ENCODE measurements at regions not wholly inside any gene's neighbourhood (a gene's known extent, or its start where the extent isn't known, plus 50 kb on each side); places are given as distances from the start of the nearest gene placed in this dataset.

DNA sequence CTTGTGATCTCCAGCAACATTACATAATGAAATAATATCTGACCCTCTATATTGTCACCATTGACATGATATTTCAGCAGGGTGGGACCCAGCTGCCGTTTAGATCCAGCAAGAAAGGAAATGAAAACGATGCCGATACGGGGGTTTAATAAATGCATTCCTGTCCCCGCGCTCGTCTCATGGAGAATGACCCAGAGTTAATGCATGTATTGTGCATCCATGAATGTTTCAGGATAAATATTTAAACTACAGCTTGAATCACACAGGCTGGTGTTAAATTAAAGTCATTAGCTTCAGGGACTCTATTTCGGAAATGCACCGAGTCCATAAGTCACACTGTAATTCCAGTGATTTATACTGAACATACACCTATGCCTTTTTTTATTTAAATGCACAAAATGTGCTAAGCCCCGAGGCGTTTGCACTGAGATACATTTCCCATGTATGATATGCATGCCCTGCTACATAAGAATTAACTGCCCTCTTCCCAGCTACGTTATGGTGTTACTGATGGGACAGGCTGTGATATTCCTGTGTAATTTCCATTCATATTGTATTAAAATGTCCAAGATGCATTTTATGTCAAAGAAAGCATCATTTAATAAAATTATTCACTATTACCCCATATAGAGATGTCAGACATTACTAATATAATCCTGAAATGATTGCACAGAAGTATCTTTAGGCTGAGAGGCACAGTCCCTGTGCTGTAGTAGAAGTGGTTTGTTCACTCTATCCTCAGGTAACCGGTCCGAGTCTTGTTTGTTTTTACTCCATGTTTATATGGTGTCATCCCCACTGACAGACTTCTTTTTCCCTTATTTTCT, 109.3 kb upstream of the ZNF516 start:
- H3K27me3 ChIP-seq (ENCODE audit: insufficient read depth, low read length), result 0 out of 2 replicates have a peak, but pooled peaks cover 3% of the 10 kb centered on the region
- RAD21 ChIA-PET (ENCODE audit: low non-redundant PET in 1 of 2, low total read pairs in 2 of 2, uncharacterized antibody in 2 of 2, unreplicated experiment in 2 of 2), result no interaction called here
- DNase-seq (ENCODE audit: low read depth, low spot score), result no peak
- no peak overlapping the region for H3K4me3 ChIP-seq (replicated peaks in 1 of 2; ENCODE audit: low read depth in 1 of 2, low read length in 2 of 2)
- H3K36me3 ChIP-seq (ENCODE audit: control insufficient read depth in 1 of 2, insufficient read depth in 2 of 2, low read length in 2 of 2), result no peaks in the 10 kb centered on the region
- intact Hi-C loops (cut with micrococcal nuclease), result no loop called here
- no TSS peak for BruUV-seq (replicated peaks)
- H3K9ac ChIP-seq (ENCODE audit: low read length), result no peak overlapping the region
- CTCF ChIA-PET, result no interaction called here
- H3K9me3 ChIP-seq (ENCODE audit: control insufficient read depth in 1 of 2, insufficient read depth in 1 of 2, low read depth in 1 of 2, low read length in 2 of 2), result no peaks in the 10 kb centered on the region
- no peak for TF ChIP-seq EZH2phosphoT487 (IDR thresholded peaks at IDR 0.05; ENCODE audit: borderline replicate concordance)
- TF ChIP-seq ZNF274 (IDR thresholded peaks at IDR 0.05; ENCODE audit: low read depth, low read length), result no peak
- no peak for TF ChIP-seq SIN3A (IDR thresholded peaks at IDR 0.05; ENCODE audit: low read depth)
- no peak for TF ChIP-seq EZH2 (IDR thresholded peaks at IDR 0.05)
- TF ChIP-seq ELF1 (IDR thresholded peaks at IDR 0.05; ENCODE audit: borderline replicate concordance, low read depth), result no peak
- TF ChIP-seq, protein P1, sequence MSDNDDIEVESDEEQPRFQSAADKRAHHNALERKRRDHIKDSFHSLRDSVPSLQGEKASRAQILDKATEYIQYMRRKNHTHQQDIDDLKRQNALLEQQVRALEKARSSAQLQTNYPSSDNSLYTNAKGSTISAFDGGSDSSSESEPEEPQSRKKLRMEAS (IDR thresholded peaks at IDR 0.05), result no peak
- no peak for TF ChIP-seq JUND (IDR thresholded peaks at IDR 0.05)
- no peak for TF ChIP-seq TCF7L2 (IDR thresholded peaks at IDR 0.05; ENCODE audit: borderline replicate concordance, extremely low read depth, insufficient read depth, insufficient read length)
- no peak for TF ChIP-seq FOSL1 (IDR thresholded peaks at IDR 0.05; ENCODE audit: low read depth)
- TF ChIP-seq, protein P2, sequence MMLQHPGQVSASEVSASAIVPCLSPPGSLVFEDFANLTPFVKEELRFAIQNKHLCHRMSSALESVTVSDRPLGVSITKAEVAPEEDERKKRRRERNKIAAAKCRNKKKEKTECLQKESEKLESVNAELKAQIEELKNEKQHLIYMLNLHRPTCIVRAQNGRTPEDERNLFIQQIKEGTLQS (IDR thresholded peaks at IDR 0.05), result no peak
- no peak for TF ChIP-seq EGR1 (IDR thresholded peaks at IDR 0.05; ENCODE audit: low read depth)
- H3K4me2 ChIP-seq (ENCODE audit: low read length), result no peak overlapping the region
- H3K79me2 ChIP-seq (ENCODE audit: insufficient read depth, low read length), result no peaks in the 10 kb centered on the region
- H3K27ac ChIP-seq (ENCODE audit: low read depth, low read length), result no peak overlapping the region
- H4K20me1 ChIP-seq (ENCODE audit: insufficient read depth), result no peaks in the 10 kb centered on the region
- no peak overlapping the region for H2AFZ ChIP-seq (ENCODE audit: low read depth, low read length, poor library complexity, severe bottlenecking)
- ATAC-seq, result no peak
- POLR2A ChIA-PET, result no interaction called here
- H3K9me2 ChIP-seq (ENCODE audit: insufficient read depth), result no peaks in the 10 kb centered on the region
- no peaks in the 10 kb centered on the region for H3K4me1 ChIP-seq (ENCODE audit: control insufficient read depth in 1 of 2, insufficient read depth in 2 of 2, low read length in 2 of 2)

Data from HCT116 (cell line).